SIG-M5 treated with dmso at 0.1 percent for 504 hours (cell line): ENCODE measurements at regions not wholly inside any gene's neighbourhood (a gene's known extent, or its start where the extent isn't known, plus 50 kb on each side); places are given as distances from the start of the nearest gene placed in this dataset.

Source experiments
- DNase-seq: peaks from one replicate; lab custom pipeline; 2025; ENCODE audit not compliant: unreplicated experiment; lab: John Stamatoyannopoulos, UW

DNA sequence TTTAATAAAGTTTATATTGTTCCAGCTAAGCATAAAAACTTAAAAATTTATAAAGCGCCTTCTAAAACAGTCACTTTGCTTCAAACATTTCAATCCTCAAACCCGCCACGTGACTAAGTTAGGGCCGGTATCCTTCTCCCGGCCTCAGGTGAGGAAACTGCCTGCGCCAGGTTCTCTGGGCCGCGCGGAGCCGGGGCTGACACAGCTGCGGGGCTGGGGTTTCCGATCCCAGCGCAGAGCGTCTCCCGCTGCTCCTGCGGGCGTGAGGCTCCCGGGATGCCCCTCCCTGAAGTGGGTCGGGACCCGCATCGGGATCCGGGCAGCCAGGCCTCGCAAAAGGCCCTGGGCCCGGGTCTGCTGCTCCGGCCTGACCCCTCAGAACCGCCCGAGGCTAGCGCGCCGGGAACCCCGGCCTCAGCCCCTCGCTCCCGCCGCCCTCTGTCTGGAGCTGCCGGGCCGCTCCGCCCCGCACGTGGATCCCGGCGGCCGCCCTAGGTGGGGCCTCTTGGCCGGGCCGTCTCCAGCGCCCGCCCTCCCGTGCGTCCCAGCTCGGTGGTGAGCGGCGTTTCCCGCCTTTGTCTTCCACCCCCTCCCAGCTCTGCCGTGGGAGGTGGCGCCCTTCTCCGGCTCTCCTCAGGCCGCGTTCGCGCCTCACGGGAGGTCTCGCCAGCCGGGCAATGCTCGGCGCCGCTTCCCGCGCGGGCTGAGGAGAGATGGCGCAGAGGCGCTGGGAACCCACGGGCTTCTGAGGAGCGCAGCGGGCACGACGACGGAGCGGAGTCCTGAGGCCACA is 267.9 kb downstream of the DLL1 start:
- no peak for DNase-seq

DNA sequence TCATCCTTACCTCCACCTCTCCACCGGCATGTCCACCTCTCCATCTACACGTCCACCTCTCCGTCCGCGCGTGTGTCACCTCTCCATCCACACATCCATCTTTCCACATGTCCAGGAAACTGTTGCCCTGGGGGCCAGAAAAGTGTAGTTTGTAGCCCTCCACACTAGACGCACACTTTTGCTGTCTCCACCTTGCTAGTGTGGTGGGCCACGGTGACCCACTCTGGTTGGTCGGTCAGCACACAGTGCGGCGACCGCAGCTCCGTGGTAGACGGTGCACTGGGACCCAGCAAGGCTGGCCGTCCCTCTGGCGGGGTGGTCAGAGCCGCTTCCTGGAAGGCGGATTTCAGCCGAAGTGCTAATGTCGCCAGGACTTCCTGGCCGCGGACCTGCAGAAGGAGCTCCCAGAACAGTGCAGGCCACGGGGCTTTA is 268.6 kb downstream of the DLL1 start:
- no peak for DNase-seq

DNA sequence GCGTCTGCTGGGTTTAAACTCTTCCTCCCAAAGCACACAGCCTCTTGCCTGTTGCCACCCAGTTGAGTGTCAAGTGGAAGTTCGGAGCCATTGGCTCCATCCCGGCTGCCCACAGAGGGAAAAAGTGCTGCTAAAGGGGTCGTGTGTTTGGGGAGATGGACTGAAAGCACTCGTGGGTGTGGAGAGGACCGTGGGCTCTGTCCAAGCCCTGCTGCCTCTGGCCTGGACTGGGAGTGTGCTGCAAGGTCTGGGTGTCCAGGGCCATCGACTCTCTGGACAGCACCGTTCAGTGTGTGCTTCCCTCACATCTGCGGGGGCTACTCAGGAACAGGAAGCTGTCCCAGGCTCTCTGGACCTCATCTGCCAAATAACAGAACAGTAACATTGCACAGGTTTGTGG is 269.3 kb downstream of the DLL1 start:
- DNase-seq = no peak

DNA sequence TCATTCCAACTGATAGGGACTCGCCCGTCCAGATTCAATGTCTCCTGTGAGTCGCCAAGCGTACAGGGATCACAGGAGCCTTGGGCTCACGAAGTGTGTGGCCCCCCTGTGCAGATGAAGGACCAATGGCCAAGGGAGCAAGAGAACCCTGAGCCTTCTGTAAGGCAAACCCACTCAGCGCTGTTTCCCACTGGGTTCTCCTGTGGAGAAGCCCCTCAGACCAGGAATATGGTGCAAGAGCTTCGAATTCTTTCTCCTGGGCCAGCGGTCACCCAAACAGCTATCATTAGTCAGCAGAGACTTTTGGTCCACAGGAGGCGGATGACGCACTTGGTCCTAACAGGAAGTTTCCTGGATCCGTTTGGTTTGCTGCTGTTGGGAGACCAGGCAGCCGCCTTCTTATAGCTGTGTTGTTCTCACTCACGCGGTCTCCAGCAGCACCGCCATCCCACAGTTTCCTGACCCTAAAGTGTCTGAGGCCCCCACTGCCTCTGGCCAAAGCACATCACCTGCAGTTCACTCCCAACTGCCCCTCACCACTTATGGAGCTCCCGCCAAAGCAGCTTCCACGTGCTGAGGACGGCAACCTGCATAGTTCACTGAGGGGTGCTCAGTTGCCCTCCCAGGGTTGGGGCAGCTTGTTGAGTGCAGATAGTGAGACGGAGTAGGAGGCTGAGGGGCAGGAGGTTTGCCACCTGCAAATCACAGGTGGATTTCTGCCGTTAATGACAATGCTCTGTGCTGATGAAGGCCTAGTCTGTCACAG is 268.6 kb downstream of the ERMARD start:
- no peak for DNase-seq

DNA sequence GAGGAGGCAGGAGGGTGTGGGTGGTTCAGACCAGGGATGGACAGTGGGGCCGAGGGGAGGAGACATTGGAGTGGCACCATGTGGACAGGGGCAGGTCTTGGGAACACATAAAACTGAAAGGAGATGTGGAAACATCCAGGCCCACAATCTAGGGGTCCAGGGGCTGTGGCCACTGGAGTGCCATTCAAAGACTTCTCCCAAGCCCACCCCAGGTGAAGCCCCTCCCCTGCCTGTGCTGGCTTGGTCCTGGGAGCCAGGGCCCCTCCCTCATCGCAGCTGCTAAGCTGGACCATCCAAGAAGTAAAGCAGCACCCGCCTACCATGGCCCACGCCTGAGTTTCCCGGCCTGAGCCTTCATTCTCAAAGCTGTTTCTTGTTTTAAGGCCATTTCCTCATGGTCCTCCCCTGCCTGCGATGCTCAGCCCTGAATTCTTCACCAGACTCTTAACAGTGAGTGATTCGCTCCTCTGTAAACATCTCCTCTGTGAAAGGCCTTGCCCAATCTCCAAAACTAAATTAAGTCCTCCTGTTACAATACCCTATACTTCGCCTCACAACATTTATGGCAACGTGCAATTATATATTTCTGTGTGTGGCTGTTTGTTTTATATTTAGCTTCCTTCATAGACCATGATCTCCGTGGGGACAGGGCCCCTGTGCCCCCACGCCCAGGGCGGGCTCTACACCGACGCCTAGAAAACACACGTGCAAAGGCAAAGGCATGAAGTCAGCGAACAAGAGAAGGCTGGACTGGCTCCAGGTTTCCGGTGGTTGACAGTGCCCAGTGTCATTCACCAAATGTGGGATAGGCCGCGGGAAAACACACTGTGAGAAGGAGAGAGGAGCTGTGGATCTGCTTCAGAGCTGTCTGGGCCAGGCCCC is 267.8 kb downstream of the ERMARD start:
- DNase-seq = peak; percentile 33

DNA sequence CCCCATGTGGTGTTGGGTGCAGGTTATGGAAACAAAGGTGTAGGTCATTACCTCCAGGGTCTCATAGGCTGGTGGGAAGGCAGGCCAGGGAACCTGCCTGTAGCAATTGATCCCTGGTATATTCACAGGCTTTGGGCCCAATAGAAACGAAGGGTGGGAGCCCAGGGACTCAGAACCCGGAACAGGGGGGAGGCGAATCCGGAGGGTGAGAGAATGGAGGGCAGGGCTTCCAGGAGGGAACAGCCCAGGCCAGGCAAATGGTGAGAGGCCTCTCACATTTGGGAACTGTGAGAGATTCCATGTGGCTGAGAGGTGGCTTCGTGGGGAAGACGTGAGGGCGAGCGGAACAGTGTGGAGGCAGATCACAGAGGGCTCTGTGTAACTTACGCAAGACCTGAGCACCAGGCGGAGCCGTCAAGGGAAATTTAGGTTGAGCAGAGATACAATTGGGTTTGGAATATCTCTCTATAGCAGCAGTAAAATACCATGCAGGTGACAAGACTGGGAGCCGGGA is 267.1 kb downstream of the ERMARD start:
- DNase-seq = no peak

DNA sequence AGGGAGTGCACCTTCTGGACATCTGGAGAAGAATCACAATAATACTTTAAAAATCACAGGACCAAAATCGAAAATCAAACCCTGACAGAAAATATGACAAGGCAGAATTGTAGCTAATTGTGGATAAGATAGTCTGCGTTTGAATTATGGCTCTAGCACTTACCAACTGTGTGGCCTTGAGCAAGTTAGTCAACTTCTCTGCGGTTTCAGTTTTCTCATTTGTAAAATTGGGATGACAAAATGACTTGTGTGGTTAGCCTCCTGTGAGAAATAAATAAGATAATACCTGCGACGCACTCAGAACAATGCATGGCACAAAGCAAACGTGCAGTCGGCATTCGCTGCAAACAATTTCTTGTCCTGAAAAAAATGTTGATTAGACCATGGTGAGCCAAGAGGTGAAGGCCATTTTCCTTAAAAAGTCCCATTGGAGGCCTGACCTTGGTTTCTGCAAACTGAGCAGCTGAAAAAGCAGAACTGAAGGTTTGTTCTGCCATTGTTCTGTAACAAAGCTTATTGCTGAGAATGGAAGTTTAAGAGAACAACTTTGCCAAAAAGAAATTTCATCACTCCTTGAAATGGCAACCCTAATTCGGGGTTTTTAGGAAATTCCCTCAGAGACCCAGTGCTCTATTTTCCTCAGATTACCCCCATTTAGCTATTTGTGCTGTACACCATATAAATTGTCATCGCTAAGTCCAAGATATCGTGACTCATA is 266.3 kb downstream of the ERMARD start:
- peak; percentile 15 for DNase-seq

DNA sequence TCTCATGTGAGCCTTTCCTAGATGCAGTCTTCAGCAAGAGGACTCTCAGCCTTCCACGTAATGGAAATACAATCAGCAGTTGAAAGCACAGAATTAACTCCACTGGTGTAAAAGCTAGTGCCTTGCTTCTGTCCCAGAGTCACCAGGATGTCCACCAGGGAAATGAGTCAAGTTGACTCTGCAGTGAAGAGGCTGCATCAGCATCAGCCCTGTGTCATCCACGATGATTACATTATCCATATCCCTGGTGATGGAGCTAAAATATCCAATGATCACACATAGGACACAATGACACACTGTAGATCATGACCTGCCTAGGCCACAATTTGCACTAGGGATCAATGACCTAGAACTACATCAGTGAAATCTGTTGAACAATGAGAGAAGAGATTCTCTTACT is 262.4 kb downstream of the ERMARD start:
- no peak for DNase-seq

DNA sequence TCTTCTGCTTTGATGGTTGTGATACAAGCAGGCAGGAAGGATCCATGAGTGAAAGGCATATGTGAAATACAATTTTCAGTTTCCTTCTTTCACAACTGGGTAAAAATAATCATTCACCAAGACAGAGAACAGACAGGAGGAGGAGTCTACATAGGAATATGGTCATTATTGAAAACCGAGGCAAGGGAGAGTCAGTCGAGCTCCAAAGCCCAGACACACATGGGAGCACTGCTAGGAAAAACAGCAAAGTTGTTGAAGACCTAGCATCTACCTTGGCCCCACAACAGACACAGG is 260.6 kb downstream of the ERMARD start:
- DNase-seq = no peak

DNA sequence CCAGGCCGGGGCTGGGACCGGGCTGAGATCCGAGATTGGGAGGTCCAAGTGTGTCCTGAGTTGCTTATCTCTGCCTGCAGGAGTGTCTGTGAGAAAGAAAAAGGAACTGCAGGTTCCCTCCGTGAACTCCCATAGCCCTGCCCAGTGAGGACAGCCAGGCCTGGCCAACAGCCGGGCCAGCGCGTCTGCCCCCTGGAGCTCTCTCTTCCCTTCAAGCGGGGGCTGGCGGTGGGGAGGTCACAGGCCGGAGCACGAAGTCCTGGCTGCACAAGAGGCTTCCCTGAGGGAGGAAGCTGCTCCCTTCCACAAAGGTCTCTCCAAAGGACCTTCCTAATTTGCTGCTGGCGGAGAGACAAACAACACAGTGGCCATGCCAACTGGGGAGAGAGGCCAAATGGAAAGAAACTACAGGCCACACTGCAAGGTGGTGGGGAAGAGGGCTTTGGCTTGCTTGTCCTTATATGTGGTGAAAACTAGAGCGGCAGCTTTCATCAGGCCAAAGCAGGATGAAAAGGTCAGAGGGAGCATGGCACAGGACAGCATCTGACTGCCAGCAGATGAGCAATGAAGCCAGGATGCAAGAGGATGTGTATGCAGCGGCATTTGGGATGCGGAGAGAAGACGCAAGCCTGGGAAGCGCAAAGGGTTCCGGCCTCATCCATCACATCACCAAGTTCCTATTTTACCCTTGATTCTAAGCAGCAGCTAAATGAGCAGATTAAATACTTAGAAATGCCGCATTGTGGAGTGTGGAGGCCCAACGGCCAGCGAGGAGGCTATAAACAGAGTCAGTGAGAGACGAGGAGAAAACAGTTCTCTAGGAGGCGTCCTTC is 260.0 kb downstream of the ERMARD start:
- no peak for DNase-seq

DNA sequence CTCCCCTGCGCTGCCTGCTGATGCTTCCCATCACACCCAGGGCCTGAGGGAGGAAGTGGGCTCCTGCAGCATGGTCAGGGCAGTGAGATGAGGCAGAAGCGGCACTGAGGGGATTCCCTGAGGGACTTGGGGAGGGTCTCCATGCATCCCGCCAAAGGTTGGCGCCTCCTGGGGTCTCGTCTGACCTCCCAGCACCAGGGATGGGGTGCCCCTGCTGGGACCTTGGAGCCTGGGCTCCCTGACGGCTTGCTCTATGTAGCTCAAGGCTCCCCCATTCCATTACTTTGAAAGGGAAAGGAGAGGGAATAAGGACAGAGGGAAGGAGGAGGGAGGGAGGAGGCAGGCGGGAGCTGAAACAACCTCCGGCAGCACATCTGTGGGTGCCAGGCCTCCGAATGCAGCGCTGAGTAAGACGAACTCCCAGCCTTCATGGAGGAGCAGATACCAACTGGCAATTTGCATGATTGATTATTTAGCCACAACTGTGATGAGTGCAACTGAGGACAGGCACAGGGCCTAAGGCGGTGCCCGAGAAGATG is 259.3 kb downstream of the ERMARD start:
- no peak for DNase-seq

DNA sequence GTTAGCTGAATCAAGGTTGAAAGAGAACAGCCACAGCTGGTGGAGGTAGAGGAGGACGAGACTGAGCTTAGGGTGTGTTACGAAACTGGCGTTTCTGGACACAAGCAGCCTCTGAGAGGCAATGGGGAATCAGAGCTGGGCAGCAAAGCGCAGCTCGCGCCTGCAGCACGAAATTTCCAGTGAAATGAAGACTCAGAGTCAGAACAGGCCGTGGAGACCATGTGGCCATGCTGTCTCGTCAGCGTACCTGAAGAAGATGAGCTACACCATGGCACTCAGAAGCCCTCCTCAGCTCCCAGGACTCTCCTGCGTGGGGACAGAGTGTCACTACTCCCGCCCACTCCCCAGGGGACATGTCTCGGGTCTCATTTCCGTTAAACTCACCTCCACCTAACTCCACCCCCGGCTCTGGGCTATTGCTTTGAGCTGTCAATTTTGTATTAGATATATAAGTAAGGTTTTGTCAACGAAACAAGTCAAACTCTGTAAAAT is 256.9 kb downstream of the ERMARD start:
- DNase-seq = no peak

DNA sequence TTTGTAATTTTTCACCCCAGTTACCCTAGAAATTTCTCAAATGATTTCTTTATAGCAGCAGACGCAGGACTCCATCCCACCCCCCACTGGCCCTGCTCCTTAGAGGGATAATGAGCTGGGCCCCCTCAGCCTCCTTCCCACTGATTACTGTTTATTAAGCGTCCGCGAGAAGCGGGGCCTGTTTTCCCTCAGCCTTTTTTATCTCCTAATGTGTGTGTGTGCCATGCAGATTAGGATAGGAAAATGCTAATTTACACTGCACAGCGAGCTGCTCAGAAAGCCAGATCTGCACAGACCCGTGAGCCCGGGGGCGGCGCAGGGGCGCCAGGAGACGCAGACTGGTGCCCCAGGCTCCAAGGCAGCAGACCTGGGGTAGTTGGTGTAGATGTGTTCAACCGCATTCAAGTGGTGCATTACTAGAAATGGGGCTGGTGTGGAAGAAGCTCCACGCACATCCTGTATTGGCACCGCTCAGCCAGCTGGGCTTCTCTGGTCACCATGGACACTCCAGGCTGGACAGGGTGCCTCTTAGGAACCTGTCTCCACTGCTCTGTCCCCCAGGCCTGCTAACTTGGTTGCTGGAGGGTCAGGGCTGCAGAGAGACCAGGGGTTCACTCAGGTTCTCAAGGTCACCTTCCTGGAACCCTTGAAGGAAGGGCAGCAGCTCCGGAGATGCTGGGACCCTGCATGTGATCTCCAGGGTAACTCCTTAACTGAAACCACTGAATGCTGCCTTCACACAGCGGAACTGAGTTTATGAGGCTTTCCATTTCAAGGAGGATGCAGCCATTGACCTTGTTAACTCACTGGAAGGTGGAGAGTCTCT is 256.3 kb downstream of the ERMARD start:
- DNase-seq = no peak

DNA sequence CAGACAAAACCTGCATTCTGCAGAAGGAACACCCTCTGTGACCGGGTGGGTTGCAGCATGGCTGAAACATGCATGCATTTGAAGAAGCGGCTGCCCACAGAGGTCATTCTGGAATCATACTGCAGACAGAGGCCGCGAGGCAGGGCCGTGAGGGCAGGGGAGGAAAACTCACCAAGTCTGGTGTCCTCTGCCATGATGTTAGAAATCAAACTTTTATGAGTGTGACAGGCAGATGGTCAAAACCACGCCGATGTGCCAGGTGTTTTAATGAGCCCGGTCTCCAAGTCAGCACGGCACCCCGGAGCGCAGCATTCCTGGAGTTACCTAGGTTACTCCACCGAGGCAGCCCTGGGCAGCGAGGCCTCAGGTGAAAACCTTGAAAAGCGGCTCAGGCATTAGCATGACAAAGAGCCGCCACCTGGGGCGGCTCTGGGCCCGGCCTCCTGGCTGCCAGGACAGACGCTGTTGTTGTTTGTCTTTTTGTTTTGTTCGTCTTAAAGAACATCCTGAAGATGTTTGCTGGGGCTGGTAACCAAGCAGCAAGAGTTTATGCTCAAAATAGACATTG is 255.6 kb downstream of the ERMARD start:
- DNase-seq = no peak

DNA sequence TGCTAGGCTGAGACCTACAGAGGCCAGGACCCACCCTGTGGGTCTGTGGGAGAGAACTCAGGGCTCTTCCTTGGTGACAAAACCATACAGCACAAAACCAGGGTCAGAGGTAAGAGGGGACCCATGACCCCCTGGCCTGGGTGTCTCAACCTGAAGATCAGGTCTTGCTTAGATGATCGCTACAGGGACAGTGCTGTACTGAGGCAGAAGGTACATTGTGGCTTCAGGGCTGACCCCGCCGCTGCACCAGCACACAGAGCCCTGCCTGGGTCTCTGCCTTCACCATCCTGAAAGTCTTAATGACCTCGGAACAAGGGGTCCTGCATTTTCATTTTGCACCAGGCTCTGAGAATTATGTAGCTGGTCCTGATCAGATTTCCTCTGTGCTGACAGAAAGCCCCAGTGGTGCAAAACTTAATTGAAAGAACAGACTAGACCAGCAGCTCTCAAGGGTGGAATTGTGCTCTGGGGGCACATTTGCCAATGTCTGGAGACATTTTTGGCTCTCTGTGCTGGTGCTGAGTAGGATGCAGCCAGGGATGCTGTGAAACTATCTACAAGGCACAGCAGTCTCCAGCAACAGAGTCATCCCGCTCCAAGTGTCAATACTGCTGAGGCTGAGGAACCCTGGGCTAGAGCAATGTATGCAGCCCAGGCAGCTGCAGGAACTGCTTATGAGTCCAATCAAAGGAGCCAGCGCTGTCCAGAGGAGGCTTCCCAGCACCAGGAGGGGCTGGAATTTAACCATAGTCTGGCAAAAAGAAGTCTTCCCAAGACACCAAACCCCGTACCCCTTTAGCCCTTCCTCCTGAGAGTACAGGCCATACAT is 254.9 kb downstream of the ERMARD start:
- no peak for DNase-seq

DNA sequence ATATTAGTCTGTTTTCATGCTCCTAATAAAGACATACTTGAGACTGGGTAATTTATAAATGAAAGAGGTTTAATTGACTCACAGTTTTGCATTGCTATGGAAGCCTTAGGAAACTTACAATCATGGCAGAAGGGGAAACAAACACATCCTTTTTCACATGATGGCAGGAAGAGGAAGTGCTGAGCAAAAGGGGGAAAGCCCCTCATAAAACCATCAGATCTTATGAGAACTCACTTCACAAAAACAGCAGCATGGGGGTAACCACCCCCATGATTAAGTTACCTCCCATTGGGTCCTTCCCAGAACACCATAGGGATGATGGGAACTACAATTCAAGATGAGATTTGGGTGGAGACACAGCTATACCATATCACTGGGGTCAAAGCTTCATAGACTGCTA is 254.2 kb downstream of the ERMARD start:
- DNase-seq = no peak

DNA sequence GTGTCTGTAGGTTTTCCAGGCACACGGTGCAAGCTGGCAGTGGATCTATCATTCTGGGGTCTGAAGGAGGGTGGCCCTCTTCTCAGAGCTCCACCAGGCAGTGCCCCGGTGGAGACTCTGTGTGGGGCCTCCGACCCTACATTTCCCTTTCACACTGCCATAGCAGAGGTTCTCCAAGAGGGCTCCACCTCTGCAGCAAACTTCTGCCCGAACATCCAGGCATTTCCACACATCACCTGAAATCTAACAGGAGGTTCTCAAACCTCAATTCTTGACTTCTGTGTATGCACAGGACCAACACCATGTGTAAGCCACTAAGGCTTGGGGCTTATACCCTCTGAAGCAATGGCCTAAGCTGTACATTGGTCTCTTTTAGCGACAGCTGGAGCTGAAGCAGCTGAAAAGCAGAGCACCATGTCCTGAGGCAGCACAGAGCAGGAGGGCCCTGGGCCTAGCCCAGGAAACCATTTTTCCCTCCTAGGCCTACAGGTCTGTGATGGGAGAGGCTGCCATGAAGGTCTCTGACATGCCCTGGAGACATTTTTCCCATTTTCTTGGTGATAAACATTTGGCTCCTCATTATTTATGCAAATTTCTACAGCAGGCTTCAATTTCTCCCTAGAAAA is 253.3 kb downstream of the ERMARD start:
- no peak for DNase-seq
